NB4 (cell line): ENCODE measurements at regions not wholly inside any gene's neighbourhood (a gene's known extent, or its start where the extent isn't known, plus 50 kb on each side); places are given as distances from the start of the nearest gene placed in this dataset.

Source experiments
- MYC ChIP-seq: IDR thresholded peaks from 2 replicates; pipeline ENCODE4 v1.6.1; 2011; ENCODE audit warnings: low read depth, low read length
- POLR2A ChIP-seq: IDR thresholded peaks from 2 replicates; pipeline ENCODE4 v1.6.1; 2011; ENCODE audit warnings: mild to moderate bottlenecking; ENCODE audit not compliant: insufficient read length; ENCODE audit errors: extremely low read depth
- TF ChIP-seq, protein P1 (sequence below): IDR thresholded peaks from one replicate; pipeline ENCODE4 v1.5.1; 2012; ENCODE audit warnings: low read depth, low read length

DNA sequence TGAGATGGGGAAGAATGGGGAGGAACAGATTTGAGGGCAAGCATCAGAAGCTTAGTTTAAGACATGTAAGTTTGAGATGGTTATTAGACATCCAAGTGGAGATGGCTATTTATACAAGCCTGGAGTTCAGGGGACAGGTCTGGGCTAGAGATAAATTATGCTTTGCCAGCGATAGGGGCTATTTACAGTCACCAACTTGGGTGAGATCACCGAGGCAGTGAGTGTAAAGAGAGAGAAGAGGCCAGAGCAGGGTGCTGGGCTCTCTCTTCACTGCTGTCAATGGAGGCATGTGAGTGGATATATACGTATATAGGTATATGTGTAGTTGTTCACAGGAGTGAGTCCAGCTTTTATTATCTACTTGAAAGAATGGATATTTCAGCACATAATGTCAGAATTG lies 81.0 kb downstream of the QPCT start:
- TF ChIP-seq, protein P1, sequence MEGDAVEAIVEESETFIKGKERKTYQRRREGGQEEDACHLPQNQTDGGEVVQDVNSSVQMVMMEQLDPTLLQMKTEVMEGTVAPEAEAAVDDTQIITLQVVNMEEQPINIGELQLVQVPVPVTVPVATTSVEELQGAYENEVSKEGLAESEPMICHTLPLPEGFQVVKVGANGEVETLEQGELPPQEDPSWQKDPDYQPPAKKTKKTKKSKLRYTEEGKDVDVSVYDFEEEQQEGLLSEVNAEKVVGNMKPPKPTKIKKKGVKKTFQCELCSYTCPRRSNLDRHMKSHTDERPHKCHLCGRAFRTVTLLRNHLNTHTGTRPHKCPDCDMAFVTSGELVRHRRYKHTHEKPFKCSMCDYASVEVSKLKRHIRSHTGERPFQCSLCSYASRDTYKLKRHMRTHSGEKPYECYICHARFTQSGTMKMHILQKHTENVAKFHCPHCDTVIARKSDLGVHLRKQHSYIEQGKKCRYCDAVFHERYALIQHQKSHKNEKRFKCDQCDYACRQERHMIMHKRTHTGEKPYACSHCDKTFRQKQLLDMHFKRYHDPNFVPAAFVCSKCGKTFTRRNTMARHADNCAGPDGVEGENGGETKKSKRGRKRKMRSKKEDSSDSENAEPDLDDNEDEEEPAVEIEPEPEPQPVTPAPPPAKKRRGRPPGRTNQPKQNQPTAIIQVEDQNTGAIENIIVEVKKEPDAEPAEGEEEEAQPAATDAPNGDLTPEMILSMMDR, result no peak
- no peak for TF ChIP-seq POLR2A
- no peak for TF ChIP-seq MYC
